HepG2 (cell line): ENCODE measurements at regions not wholly inside any gene's neighbourhood (a gene's known extent, or its start where the extent isn't known, plus 50 kb on each side); places are given as distances from the start of the nearest gene placed in this dataset.

Experiments used
- AFF4 ChIP-seq: sonication (generic); formaldehyde crosslinking; IDR thresholded peaks from 2 replicates; pipeline ENCODE4 v1.4.0; 2020; ENCODE audit warnings: missing genetic modification reagents
- CSRNP2 ChIP-seq: sonication (generic); formaldehyde crosslinking; conservative IDR thresholded peaks from 2 replicates; pipeline ENCODE4 v1.8.0; 2022; ENCODE audit warnings: low read depth, missing genetic modification reagents
- ERF ChIP-seq: IDR thresholded peaks from 2 replicates; pipeline ENCODE4 v1.6.1; 2018; ENCODE audit warnings: missing biosample characterization, missing genetic modification reagents
- EZH2 ChIP-seq: conservative IDR thresholded peaks from 2 replicates; pipeline ENCODE4 v1.6.1; 2012; ENCODE audit warnings: mild to moderate bottlenecking, low read depth, low read length, moderate library complexity
- MNT ChIP-seq: fragments of 450-650 bp; IDR thresholded peaks from 2 replicates; pipeline ENCODE4 v1.6.1; 2016
- ZNF354B ChIP-seq: sonication (generic); formaldehyde crosslinking; IDR thresholded peaks from 2 replicates; pipeline ENCODE4 v1.8.0; 2022; ENCODE audit warnings: mild to moderate bottlenecking, missing genetic modification reagents
- ZNF670 ChIP-seq: sonication (generic); formaldehyde crosslinking; IDR thresholded peaks from 2 replicates; pipeline ENCODE4 v1.8.0; 2022; ENCODE audit warnings: mild to moderate bottlenecking, missing genetic modification reagents, borderline replicate concordance

GRCh38 chr1:90837420-90837819 lies 120.3 kb upstream of the BARHL2 start:
- TF ChIP-seq CSRNP2 (CRISPR knock-in tag) (no peak), ZNF354B (no peak), AFF4 (CRISPR knock-in tag) (no peak), ERF (CRISPR knock-in tag) (no peak), EZH2 (no peak), MNT (no peak), ZNF670 (CRISPR knock-in tag) (no peak)
